ENCODE measurements at regions not wholly inside any gene's neighbourhood (a gene's known extent, or its start where the extent isn't known, plus 50 kb on each side); places are given as distances from the start of the nearest gene placed in this dataset.

DNA sequence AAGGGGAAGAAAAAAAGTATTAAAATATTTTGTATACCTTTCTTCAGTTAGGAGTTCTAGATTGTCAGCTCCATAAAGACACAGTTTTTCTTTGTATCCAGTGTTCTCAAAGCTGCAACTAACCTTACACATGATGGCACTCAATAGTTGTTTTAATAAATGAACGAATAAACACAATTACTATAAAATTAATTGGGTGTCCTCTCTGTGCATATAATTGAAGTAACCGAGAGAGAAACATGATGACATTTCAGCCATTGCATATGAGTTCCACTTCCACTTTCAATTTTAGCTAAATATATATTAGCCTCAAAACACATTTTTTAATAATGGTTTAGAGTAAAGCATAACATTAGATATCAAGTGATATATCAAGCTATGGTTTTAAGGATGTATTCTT lies 671.2 kb downstream of the LRFN5 start:
- TF ChIP-seq, protein P1, sequence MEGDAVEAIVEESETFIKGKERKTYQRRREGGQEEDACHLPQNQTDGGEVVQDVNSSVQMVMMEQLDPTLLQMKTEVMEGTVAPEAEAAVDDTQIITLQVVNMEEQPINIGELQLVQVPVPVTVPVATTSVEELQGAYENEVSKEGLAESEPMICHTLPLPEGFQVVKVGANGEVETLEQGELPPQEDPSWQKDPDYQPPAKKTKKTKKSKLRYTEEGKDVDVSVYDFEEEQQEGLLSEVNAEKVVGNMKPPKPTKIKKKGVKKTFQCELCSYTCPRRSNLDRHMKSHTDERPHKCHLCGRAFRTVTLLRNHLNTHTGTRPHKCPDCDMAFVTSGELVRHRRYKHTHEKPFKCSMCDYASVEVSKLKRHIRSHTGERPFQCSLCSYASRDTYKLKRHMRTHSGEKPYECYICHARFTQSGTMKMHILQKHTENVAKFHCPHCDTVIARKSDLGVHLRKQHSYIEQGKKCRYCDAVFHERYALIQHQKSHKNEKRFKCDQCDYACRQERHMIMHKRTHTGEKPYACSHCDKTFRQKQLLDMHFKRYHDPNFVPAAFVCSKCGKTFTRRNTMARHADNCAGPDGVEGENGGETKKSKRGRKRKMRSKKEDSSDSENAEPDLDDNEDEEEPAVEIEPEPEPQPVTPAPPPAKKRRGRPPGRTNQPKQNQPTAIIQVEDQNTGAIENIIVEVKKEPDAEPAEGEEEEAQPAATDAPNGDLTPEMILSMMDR (conservative IDR thresholded peaks at IDR 0.05), result peak; percentile 27
- TF ChIP-seq ZFX (IDR thresholded peaks at IDR 0.05), result no peak
